PFSK-1 (cell line): ENCODE measurements at regions not wholly inside any gene's neighbourhood (a gene's known extent, or its start where the extent isn't known, plus 50 kb on each side); places are given as distances from the start of the nearest gene placed in this dataset.

Source experiments
- TAF1 ChIP-seq: IDR thresholded peaks from 2 replicates; pipeline ENCODE4 v1.6.1; 2012; ENCODE audit warnings: low read length, control low read depth, borderline replicate concordance; ENCODE audit not compliant: insufficient read depth
- TF ChIP-seq, protein P1 (sequence below), 2 experiments: IDR thresholded peaks; 2 replicates each; pipeline versions ENCODE4 v1.6.1 to v1.8.0; 2011 to 2012; ENCODE audit warnings: low read depth in 2 of 2, low read length in 2 of 2, control low read depth in 1 of 2, inconsistent platforms in 1 of 2, mild to moderate bottlenecking in 1 of 2, moderate library complexity in 1 of 2; ENCODE audit not compliant: insufficient read depth in 1 of 2

DNA sequence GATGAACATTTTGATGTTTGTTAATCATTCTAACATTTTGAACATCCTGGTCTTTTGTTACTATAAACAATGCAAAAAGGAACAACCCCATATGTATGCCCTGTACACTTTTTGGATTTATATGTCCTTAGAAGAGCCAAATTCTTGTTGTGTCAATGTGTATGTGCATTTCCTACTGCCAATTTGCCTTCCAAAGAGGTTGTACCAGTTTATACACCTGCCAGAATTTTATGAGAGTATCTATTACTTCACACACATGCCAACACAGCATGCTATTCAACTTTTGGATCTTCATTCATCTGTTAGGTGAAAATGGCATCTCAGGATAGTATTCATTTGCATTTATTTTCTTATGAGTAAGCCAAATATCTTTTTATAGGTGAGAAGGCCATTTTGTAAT lies 162.0 kb upstream of the SEMA6A start:
- TF ChIP-seq, protein P1, sequence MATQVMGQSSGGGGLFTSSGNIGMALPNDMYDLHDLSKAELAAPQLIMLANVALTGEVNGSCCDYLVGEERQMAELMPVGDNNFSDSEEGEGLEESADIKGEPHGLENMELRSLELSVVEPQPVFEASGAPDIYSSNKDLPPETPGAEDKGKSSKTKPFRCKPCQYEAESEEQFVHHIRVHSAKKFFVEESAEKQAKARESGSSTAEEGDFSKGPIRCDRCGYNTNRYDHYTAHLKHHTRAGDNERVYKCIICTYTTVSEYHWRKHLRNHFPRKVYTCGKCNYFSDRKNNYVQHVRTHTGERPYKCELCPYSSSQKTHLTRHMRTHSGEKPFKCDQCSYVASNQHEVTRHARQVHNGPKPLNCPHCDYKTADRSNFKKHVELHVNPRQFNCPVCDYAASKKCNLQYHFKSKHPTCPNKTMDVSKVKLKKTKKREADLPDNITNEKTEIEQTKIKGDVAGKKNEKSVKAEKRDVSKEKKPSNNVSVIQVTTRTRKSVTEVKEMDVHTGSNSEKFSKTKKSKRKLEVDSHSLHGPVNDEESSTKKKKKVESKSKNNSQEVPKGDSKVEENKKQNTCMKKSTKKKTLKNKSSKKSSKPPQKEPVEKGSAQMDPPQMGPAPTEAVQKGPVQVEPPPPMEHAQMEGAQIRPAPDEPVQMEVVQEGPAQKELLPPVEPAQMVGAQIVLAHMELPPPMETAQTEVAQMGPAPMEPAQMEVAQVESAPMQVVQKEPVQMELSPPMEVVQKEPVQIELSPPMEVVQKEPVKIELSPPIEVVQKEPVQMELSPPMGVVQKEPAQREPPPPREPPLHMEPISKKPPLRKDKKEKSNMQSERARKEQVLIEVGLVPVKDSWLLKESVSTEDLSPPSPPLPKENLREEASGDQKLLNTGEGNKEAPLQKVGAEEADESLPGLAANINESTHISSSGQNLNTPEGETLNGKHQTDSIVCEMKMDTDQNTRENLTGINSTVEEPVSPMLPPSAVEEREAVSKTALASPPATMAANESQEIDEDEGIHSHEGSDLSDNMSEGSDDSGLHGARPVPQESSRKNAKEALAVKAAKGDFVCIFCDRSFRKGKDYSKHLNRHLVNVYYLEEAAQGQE (IDR thresholded peaks at IDR 0.05; ENCODE audit: insufficient read depth in 1 of 2, low read depth in 2 of 2, low read length in 2 of 2) = no peak
- no peak for TF ChIP-seq TAF1
